ENCODE measurements at regions not wholly inside any gene's neighbourhood (a gene's known extent, or its start where the extent isn't known, plus 50 kb on each side); places are given as distances from the start of the nearest gene placed in this dataset.

- DNase-seq = peak; percentile 58
Observed at GRCh38 chr4:56757821-56758411, 63.6 kb downstream of the SPINK2 start.

- DNase-seq = peak; percentile 19
Observed at GRCh38 chr4:56757261-56757746, 64.2 kb downstream of the SPINK2 start.

- no peak for DNase-seq
Observed at GRCh38 chr4:56755901-56756300, 65.6 kb downstream of the SPINK2 start.

- DNase-seq = no peak
Observed at GRCh38 chr4:56752985-56753384, 68.5 kb downstream of the SPINK2 start.

GRCh38 chr4:56750231-56750630, 69.1 kb upstream of the HOPX start:
- DNase-seq = no peak

- DNase-seq = no peak
Observed at GRCh38 chr4:56748271-56748670, 67.2 kb upstream of the HOPX start.

GRCh38 chr4:56746639-56747038, 65.5 kb upstream of the HOPX start:
- DNase-seq = no peak

GRCh38 chr4:56745042-56745441, 63.9 kb upstream of the HOPX start:
- no peak for DNase-seq

GRCh38 chr4:56744030-56744429, 62.9 kb upstream of the HOPX start:
- DNase-seq = no peak

GRCh38 chr4:56743550-56743949, 62.5 kb upstream of the HOPX start:
- DNase-seq = no peak

GRCh38 chr4:56742080-56742871, 61.2 kb upstream of the HOPX start:
- DNase-seq = no peak

GRCh38 chr4:56741595-56741994, 60.5 kb upstream of the HOPX start:
- no peak for DNase-seq

GRCh38 chr4:56739066-56739777, 58.1 kb upstream of the HOPX start:
- no peak for DNase-seq

GRCh38 chr4:56737666-56738065, 56.6 kb upstream of the HOPX start:
- no peak for DNase-seq

GRCh38 chr4:56733352-56733751, 52.3 kb upstream of the HOPX start:
- no peak for DNase-seq

- no peak for DNase-seq
Observed at GRCh38 chr4:56732301-56732700, 51.2 kb upstream of the HOPX start.

GRCh38 chr4:56731857-56732256, 50.8 kb upstream of the HOPX start:
- no peak for DNase-seq
